Panc1 (cell line): ENCODE measurements at regions not wholly inside any gene's neighbourhood (a gene's known extent, or its start where the extent isn't known, plus 50 kb on each side); places are given as distances from the start of the nearest gene placed in this dataset.

Source experiments
- POLR2AphosphoS5 ChIP-seq: IDR thresholded peaks from 2 replicates; pipeline ENCODE4 v1.6.1; 2012; ENCODE audit warnings: mild to moderate bottlenecking, low read depth, low read length, moderate library complexity
- TF ChIP-seq, protein P1 (sequence below), 2 experiments: IDR thresholded peaks; 2 replicates each; pipeline ENCODE4 v1.6.1; 2011 to 2012; ENCODE audit warnings: low read depth in 2 of 2, control low read depth in 1 of 2, low read length in 1 of 2, mild to moderate bottlenecking in 1 of 2, moderate library complexity in 1 of 2; ENCODE audit not compliant: insufficient read depth in 1 of 2
- TF ChIP-seq, protein P2 (sequence below): fragments of 450-650 bp; IDR thresholded peaks from 2 replicates; pipeline ENCODE4 v1.5.1; 2017; ENCODE audit warnings: mild to moderate bottlenecking

DNA sequence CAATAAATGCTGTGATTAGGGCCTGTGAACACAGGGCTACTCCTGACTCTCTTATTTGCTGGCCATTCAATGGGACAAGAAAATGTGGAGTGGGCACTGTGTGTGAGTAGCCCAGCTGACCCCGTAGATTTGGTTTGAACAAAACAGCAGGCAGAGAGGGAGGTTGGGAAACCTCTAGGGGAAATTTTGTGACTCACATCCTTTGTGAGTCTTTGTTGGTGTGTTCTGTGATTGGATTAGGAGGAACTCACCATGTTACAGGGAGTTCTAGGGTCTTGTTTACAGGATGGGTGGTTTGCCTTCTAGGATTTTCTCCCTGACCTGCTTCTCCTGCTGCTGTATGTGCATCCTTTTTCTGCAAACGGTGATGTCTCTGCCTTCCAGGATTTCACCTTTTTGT is 128.3 kb upstream of the MKI67 start:
- TF ChIP-seq, protein P1, sequence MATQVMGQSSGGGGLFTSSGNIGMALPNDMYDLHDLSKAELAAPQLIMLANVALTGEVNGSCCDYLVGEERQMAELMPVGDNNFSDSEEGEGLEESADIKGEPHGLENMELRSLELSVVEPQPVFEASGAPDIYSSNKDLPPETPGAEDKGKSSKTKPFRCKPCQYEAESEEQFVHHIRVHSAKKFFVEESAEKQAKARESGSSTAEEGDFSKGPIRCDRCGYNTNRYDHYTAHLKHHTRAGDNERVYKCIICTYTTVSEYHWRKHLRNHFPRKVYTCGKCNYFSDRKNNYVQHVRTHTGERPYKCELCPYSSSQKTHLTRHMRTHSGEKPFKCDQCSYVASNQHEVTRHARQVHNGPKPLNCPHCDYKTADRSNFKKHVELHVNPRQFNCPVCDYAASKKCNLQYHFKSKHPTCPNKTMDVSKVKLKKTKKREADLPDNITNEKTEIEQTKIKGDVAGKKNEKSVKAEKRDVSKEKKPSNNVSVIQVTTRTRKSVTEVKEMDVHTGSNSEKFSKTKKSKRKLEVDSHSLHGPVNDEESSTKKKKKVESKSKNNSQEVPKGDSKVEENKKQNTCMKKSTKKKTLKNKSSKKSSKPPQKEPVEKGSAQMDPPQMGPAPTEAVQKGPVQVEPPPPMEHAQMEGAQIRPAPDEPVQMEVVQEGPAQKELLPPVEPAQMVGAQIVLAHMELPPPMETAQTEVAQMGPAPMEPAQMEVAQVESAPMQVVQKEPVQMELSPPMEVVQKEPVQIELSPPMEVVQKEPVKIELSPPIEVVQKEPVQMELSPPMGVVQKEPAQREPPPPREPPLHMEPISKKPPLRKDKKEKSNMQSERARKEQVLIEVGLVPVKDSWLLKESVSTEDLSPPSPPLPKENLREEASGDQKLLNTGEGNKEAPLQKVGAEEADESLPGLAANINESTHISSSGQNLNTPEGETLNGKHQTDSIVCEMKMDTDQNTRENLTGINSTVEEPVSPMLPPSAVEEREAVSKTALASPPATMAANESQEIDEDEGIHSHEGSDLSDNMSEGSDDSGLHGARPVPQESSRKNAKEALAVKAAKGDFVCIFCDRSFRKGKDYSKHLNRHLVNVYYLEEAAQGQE (IDR thresholded peaks at IDR 0.05; ENCODE audit: insufficient read depth in 1 of 2, low read depth in 2 of 2, low read length in 1 of 2): no peak
- TF ChIP-seq, protein P2, sequence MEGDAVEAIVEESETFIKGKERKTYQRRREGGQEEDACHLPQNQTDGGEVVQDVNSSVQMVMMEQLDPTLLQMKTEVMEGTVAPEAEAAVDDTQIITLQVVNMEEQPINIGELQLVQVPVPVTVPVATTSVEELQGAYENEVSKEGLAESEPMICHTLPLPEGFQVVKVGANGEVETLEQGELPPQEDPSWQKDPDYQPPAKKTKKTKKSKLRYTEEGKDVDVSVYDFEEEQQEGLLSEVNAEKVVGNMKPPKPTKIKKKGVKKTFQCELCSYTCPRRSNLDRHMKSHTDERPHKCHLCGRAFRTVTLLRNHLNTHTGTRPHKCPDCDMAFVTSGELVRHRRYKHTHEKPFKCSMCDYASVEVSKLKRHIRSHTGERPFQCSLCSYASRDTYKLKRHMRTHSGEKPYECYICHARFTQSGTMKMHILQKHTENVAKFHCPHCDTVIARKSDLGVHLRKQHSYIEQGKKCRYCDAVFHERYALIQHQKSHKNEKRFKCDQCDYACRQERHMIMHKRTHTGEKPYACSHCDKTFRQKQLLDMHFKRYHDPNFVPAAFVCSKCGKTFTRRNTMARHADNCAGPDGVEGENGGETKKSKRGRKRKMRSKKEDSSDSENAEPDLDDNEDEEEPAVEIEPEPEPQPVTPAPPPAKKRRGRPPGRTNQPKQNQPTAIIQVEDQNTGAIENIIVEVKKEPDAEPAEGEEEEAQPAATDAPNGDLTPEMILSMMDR: no peak
- no peak for TF ChIP-seq POLR2AphosphoS5
